ENCODE measurements at regions not wholly inside any gene's neighbourhood (a gene's known extent, or its start where the extent isn't known, plus 50 kb on each side); places are given as distances from the start of the nearest gene placed in this dataset.
"Not testable (repeated sequence)": the region's sequence is repeated elsewhere in the genome, so short reads cannot be mapped to it uniquely, and the experiment has no call there.

- TF ChIP-seq CTCF (IDR thresholded peaks at IDR 0.05; ENCODE audit: insufficient read depth, low read depth, low read length), result no peak
- DNase-seq (ENCODE audit: low read depth), result no peak
- H3K4me3 ChIP-seq (ENCODE audit: low read depth, low read length), result no peak overlapping the region
Measured at GRCh38 chr7:79977481-79977880, 157.2 kb upstream of the GNAI1 start.

- not testable (repeated sequence) for DNase-seq (ENCODE audit: low read depth); H3K4me3 ChIP-seq (ENCODE audit: low read depth, low read length)
Measured at GRCh38 chr7:79976711-79977020, 158.0 kb upstream of the GNAI1 start.

GRCh38 chr7:79975986-79976710, 158.5 kb upstream of the GNAI1 start:
- DNase-seq (ENCODE audit: low read depth), result not testable (repeated sequence)

GRCh38 chr7:79973455-79973854, 161.2 kb upstream of the GNAI1 start:
- DNase-seq (ENCODE audit: low read depth), result no peak
- no peak for TF ChIP-seq CTCF (IDR thresholded peaks at IDR 0.05; ENCODE audit: insufficient read depth, low read depth, low read length)
- H3K4me3 ChIP-seq (ENCODE audit: low read depth, low read length), result no peak overlapping the region

More at GRCh38 chr7:79975986-79976710, 158.5 kb upstream of the GNAI1 start:
- H3K4me3 ChIP-seq (ENCODE audit: low read depth, low read length), result not testable (repeated sequence)

- TF ChIP-seq CTCF (IDR thresholded peaks at IDR 0.05; ENCODE audit: insufficient read depth, low read depth, low read length), result no peak
- no peak for DNase-seq (ENCODE audit: low read depth)
Measured at GRCh38 chr7:79971058-79971457, 163.6 kb upstream of the GNAI1 start.

GRCh38 chr7:79968894-79969293, 165.7 kb upstream of the GNAI1 start:
- TF ChIP-seq CTCF (IDR thresholded peaks at IDR 0.05; ENCODE audit: insufficient read depth, low read depth, low read length), result no peak
- DNase-seq (ENCODE audit: low read depth), result no peak
- H3K4me3 ChIP-seq (ENCODE audit: low read depth, low read length), result no peak overlapping the region

More at GRCh38 chr7:79971058-79971457, 163.6 kb upstream of the GNAI1 start:
- no peak overlapping the region for H3K4me3 ChIP-seq (ENCODE audit: low read depth, low read length)

GRCh38 chr7:79968077-79968648, 166.5 kb upstream of the GNAI1 start:
- no peak for TF ChIP-seq CTCF (IDR thresholded peaks at IDR 0.05; ENCODE audit: insufficient read depth, low read depth, low read length)
- no peak for DNase-seq (ENCODE audit: low read depth)

GRCh38 chr7:79965946-79966345, 168.7 kb upstream of the GNAI1 start:
- TF ChIP-seq CTCF (IDR thresholded peaks at IDR 0.05; ENCODE audit: insufficient read depth, low read depth, low read length), result no peak
- H3K4me3 ChIP-seq (ENCODE audit: low read depth, low read length), result no peak overlapping the region
- no peak for DNase-seq (ENCODE audit: low read depth)

More at GRCh38 chr7:79968077-79968648, 166.5 kb upstream of the GNAI1 start:
- no peak overlapping the region for H3K4me3 ChIP-seq (ENCODE audit: low read depth, low read length)
